ENCODE measurements at regions not wholly inside any gene's neighbourhood (a gene's known extent, or its start where the extent isn't known, plus 50 kb on each side); places are given as distances from the start of the nearest gene placed in this dataset.

GRCh38 chr13:84940167-84940566 lies 859.1 kb downstream of the SLITRK6 start:
- no peak for TF ChIP-seq CTCF (IDR thresholded peaks at IDR 0.05)
- no peaks in the 10 kb centered on the region for H3K4me1 ChIP-seq

DNA sequence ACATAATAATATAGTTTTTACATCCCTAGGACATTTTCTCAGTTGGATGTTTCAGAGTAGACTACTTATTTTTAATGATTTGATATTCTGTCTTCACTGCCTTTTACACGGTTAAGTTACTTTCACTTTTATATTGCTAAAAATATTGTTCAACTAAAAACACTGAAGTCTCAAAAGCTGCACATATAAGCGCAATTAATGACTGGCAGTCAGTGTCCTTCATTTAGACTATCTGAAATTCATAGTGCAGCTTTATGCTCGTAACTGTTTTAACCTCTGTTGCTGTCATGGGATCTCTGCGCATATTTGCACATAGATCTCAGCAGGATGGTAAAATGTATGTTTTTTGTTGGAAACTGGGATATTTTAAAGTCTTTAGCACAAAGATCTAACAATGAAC lies 864.3 kb downstream of the SLITRK6 start:
- ATAC-seq (no peak), DNase-seq (no peak)
- no peak for TF ChIP-seq CTCF (IDR thresholded peaks at IDR 0.05)
- Histone ChIP-seq H3K27me3 (ENCODE audit: low read depth) (no peaks in the 10 kb centered on the region), H3K4me1 (no peaks in the 10 kb centered on the region), H3K27ac (no peak overlapping the region), H3K9me3 (no peaks in the 10 kb centered on the region), H3K4me3 (peak overlapping the region; percentile 25), H3K36me3 (no peaks in the 10 kb centered on the region)
- intact Hi-C loops (cut with DNase I), result no loop called here

More at GRCh38 chr13:84940167-84940566, 859.1 kb downstream of the SLITRK6 start:
- no peaks in the 10 kb centered on the region for H3K9me3 ChIP-seq
- H3K36me3 ChIP-seq, result no peaks in the 10 kb centered on the region
- H3K27me3 ChIP-seq (ENCODE audit: low read depth), result no peaks in the 10 kb centered on the region
- H3K27ac ChIP-seq, result no peak overlapping the region
- intact Hi-C loops (cut with DNase I), result no loop called here
- DNase-seq (no peak), ATAC-seq (no peak)
- H3K4me3 ChIP-seq, result no peak overlapping the region

DNA sequence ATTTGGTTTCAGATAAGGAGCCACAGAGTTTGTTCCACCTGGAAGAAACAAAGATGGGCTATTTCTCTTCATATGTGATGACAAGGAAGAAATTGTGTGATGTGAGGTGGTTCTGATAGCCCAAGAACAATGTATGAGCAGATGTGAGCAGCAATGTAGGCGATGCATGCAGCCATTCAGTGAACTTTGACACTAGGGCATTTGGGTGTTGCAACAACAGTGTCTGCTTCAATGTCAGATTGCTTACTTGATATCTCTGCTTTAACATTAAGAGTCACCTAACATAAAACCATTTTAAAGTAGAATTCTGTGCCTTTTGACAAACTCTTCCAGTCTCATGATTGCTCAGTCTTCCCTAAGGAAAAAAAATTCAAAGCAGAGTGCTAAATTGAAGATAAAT lies 865.4 kb downstream of the SLITRK6 start:
- no peaks in the 10 kb centered on the region for H3K4me1 ChIP-seq
- no peak overlapping the region for H3K27ac ChIP-seq
- no peak for TF ChIP-seq CTCF (IDR thresholded peaks at IDR 0.05)
- no peak for DNase-seq
- no peaks in the 10 kb centered on the region for H3K36me3 ChIP-seq
- intact Hi-C loops (cut with DNase I), result no loop called here
- no peak overlapping the region for H3K4me3 ChIP-seq
- no peaks in the 10 kb centered on the region for H3K27me3 ChIP-seq (ENCODE audit: low read depth)
- H3K9me3 ChIP-seq, result no peaks in the 10 kb centered on the region
- no peak for ATAC-seq

GRCh38 chr13:84931264-84931663 lies 868.0 kb downstream of the SLITRK6 start:
- no peak for DNase-seq
- Histone ChIP-seq H3K27ac (no peak overlapping the region), H3K27me3 (ENCODE audit: low read depth) (no peaks in the 10 kb centered on the region), H3K4me3 (no peak overlapping the region), H3K9me3 (no peaks in the 10 kb centered on the region), H3K4me1 (no peaks in the 10 kb centered on the region), H3K36me3 (no peaks in the 10 kb centered on the region)
- intact Hi-C loops (cut with DNase I), result no loop called here
- TF ChIP-seq CTCF (IDR thresholded peaks at IDR 0.05), result no peak
- no peak for ATAC-seq

DNA sequence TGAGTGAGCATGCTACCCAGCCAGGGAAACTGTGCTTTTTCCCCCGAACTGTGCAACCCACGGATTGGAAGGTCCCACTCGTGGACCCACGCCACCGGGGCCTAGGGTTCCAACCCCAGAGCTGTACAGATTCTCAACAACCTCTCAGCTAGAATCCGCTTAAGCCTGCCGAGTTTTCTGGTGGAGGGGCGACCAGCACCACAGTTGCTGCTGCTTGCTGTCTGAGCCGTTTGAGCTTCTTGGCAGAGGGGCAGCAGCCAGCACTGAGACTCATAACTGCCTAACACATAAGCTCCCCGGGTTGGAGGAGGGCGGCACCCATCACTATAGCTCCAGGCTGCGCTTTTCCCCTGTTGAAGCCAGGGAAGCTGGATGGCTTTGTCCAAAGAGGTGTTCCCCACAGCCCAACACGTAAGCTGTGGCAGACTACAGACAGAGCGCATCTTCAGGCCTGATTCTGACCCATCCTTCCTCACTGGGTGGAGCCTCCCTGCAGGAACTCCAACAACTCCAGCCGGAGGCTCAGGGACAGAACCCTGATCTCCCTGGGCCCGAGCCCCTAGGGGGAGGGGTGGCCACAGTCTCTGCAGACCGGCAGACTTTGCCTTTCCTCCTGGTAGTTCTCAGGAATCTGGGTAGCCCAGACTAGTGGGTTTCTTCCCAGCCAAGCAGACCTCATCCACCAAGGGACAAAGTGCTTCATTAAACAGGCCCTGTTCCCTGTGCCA lies 871.6 kb downstream of the SLITRK6 start:
- Histone ChIP-seq H3K27ac (no peak overlapping the region), H3K4me3 (no peak overlapping the region), H3K36me3 (no peaks in the 10 kb centered on the region), H3K9me3 (no peaks in the 10 kb centered on the region), H3K4me1 (no peaks in the 10 kb centered on the region), H3K27me3 (ENCODE audit: low read depth) (no peaks in the 10 kb centered on the region)
- intact Hi-C loops (cut with DNase I), result no loop called here
- ATAC-seq (no peak), DNase-seq (no peak)
- TF ChIP-seq CTCF (IDR thresholded peaks at IDR 0.05), result no peak
